HFF-Myc (cell line): ENCODE measurements at regions not wholly inside any gene's neighbourhood (a gene's known extent, or its start where the extent isn't known, plus 50 kb on each side); places are given as distances from the start of the nearest gene placed in this dataset.

Source experiments
- DNase-seq: peaks from one replicate; pipeline ENCODE4 v3.0.0-alpha.2; 2011; ENCODE audit warnings: low read depth; ENCODE audit errors: extremely low read depth
- H3K4me3 ChIP-seq: replicated peaks from 2 replicates; pipeline ENCODE4 v1.5.1; 2011; ENCODE audit warnings: low read depth, mild to moderate bottlenecking, control low read depth, low read length
- TF ChIP-seq, protein P1 (sequence below): IDR thresholded peaks from 2 replicates; pipeline ENCODE4 v1.5.1; 2012; ENCODE audit warnings: mild to moderate bottlenecking, low read depth, low read length, control low read depth; ENCODE audit errors: missing control alignments

DNA sequence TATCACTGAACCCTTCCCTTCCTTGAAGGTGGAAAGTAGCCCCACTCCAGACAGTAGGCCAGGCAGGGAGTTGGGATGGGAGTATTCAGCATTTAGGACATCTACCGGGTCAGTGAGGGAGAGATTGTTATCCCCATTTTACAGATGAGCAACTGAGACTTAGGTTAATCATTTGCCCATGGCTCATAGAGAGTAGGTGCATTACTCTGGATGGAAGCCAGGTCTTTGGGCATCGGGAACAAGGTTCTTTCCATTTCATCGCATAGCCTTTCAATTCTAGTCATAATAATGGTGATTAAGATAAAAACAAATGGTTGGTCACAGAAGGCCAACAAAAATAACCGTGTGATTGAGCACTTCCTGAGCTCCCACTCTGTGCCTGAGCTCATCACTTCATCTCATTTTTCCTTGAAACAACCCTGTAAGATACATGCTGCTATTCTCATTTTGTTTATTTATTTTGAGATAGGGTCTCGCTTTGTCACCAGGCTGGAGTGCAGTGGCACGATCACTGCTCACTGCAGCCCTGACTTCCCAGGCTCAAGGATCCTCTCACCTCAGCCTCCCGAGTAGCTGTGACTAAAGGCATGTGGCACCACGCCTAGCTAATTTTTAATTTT, 64.8 kb downstream of the NAV1 start:
- TF ChIP-seq, protein P1, sequence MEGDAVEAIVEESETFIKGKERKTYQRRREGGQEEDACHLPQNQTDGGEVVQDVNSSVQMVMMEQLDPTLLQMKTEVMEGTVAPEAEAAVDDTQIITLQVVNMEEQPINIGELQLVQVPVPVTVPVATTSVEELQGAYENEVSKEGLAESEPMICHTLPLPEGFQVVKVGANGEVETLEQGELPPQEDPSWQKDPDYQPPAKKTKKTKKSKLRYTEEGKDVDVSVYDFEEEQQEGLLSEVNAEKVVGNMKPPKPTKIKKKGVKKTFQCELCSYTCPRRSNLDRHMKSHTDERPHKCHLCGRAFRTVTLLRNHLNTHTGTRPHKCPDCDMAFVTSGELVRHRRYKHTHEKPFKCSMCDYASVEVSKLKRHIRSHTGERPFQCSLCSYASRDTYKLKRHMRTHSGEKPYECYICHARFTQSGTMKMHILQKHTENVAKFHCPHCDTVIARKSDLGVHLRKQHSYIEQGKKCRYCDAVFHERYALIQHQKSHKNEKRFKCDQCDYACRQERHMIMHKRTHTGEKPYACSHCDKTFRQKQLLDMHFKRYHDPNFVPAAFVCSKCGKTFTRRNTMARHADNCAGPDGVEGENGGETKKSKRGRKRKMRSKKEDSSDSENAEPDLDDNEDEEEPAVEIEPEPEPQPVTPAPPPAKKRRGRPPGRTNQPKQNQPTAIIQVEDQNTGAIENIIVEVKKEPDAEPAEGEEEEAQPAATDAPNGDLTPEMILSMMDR = no peak

DNA sequence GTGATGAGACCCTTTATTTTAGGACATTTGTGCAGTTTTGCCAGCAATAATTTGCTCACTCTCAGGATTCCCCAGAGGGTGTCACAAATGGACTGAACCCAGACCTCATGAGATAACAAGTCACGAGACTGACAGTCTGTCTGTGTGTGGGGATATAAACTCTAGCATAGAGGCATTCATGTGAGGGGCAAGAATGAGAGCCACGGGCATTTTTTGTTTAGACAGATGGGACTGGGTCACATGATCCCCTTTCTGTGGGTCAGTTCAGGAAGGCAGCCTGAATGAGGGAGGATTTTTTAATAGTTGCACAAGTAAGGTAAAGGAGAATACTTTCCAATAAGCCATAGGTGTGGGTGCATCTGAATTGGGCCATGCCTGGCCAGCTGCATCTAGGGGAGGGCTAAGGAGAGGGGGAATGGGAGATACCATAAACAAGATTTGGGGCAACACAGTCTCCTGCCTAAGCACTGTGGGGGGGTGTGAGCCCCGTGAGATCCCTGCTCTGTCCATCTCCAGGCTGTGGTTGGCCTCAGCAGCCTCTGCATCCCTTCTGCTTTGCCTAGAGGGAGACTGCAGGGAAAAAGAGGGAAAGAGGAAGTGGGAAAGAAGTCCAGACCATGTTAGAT, 66.6 kb downstream of the NAV1 start:
- no peak overlapping the region for H3K4me3 ChIP-seq
- TF ChIP-seq, protein P1 = no peak
- no peak for DNase-seq

More for the DNA sequence above, 64.8 kb downstream of the NAV1 start:
- H3K4me3 ChIP-seq = no peak overlapping the region
- no peak for DNase-seq

DNA sequence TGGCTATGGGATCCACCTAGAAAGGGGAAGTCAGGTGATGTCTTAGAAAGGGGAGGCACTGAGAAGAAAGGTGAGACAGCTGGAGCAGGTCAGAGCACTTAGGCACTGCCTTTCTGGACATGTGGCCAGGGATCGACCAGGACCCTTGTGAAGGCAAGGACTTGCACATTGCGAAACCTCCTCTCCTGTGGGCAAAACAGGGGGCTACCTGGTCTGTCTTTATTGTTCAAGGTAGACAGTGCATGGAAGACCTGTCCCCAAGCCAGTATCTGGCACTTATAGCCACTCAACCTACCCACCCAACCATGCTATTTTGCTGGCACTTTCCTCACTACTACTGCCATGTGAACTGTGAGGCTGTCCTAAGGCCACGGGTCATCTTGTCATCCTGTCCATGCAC, 67.2 kb downstream of the NAV1 start:
- TF ChIP-seq, protein P1 = no peak
- DNase-seq = no peak
- H3K4me3 ChIP-seq = no peak overlapping the region

DNA sequence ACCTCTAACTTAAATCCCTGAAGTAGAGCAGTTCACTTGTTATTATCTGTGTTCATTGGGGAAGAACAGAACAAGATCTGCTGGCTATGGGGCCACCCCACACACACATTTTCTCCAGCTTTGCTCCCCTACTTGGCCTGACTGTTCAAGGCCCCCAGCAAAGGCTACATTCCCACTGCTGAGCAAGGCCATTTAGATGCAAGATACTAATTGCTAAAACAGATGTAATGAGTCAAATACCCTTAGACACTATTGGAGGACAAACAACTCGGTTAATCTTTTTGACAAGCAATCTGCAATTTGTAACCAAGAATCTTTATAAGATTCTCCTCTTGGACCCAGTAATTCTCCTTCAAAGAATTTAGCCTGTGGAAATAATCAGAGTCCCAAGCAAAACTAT, 67.7 kb downstream of the NAV1 start:
- TF ChIP-seq, protein P1 = no peak
- H3K4me3 ChIP-seq = no peak overlapping the region
- no peak for DNase-seq

DNA sequence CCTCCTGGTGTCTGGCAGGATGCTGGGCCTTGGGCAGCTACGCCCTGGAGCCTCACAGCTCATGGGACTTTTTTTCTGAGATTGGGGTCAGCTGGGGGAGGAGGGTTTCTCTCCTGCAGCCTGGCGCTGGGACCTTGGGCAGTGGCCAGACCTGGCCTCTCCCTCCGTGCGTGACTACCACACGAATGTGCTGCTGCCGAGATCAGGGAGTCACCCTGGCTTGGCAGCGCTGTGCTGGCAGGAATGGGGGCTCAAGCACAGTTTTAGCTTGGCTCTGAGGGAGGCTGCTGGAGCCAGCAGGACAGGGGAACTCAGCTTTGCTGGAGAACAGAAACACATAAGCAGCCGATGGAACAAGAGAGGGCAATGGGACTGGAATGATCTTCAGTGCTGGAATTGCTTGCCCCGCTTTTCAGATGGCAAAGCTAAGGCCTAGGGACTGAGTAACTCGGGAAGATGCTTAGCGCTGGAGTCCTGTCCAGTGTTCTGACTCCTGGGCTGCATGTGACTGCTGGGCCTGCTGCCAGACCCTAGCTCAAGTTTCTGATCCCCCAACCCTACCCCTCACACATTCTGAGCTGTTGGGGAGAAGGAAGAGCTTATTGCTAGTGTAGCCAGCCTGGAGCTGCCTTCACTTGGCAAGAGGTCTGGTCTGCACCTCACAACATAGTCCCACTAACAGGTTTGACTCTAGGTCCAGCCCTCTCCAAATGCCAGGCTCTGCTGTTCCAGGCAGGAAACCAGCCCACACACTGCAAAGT, 69.9 kb downstream of the NAV1 start:
- no peak for DNase-seq
- no peak overlapping the region for H3K4me3 ChIP-seq
- TF ChIP-seq, protein P1 = no peak

DNA sequence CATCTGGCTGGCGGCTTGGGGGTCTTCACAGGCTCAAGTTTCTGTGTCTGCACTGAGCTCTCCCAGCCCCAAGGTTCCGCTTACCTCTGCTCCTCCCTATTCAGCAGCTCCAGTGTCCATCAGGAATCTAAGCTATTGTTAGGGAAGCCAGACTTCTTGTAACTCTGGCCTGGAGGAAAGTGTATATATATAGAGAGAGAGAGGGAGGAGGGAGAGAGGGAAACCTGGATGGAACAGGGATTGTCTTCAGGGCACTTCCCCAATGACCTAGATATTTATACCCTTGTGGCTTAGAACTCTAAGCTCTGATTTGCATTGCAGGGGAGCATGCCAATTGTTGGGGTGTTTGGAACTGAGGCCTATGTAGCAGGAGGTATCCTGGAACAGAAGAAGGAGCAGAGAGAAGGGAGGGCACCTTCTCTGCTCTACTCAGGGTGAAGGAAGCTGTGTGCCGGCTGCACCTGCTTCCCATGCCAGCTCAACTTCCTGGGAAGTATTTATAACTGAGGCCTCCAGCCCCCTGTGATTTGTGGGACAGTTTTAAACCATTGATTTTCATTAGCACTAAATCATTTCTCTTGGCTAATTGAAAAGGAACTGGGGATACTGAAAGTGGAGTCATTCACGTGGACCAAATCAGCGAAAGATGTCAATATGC, 70.9 kb downstream of the NAV1 start:
- no peak overlapping the region for H3K4me3 ChIP-seq
- TF ChIP-seq, protein P1 = no peak

More for the DNA sequence above, 70.9 kb downstream of the NAV1 start:
- DNase-seq = no peak
